CD4-positive, alpha-beta memory T cell (primary cell): ENCODE measurements at regions not wholly inside any gene's neighbourhood (a gene's known extent, or its start where the extent isn't known, plus 50 kb on each side); places are given as distances from the start of the nearest gene placed in this dataset.
"Not testable (repeated sequence)": the region's sequence is repeated elsewhere in the genome, so short reads cannot be mapped to it uniquely, and the experiment has no call there.

Experiments used
- CTCF ChIA-PET: fragments of 350-600 bp; sonication (Branson Sonifier 250); formaldehyde crosslinking; loops from one replicate; lab custom pipeline; 2021; ENCODE audit warnings: inconsistent platforms; ENCODE audit not compliant: partially characterized antibody; lab: Charles Lee
- POLR2A ChIA-PET: fragments of 350-600 bp; sonication (Branson Sonifier 250); formaldehyde crosslinking; loops from one replicate; lab custom pipeline; 2021; ENCODE audit not compliant: partially characterized antibody; lab: Charles Lee
- DNase-seq, 5 donors: peaks; one replicate each; pipeline versions ENCODE4 v3.0.0 to v3.0.0-alpha.2; 2020 to 2022; ENCODE audit warnings: mixed read lengths in 1 of 5
- H3K27ac ChIP-seq: one replicate; pipeline ENCODE4 v1.7.0; 2013; ENCODE audit warnings: low read depth, low read length
- H3K27me3 ChIP-seq: 2 replicates; pipeline ENCODE4 v1.7.0; 2013; ENCODE audit warnings: mild to moderate bottlenecking, low read length, moderate library complexity; ENCODE audit not compliant: insufficient read depth
- H3K36me3 ChIP-seq: 2 replicates; pipeline ENCODE4 v1.7.0; 2013; ENCODE audit warnings: mild to moderate bottlenecking, low read length, moderate library complexity; ENCODE audit not compliant: insufficient read depth
- H3K4me1 ChIP-seq: 2 replicates; pipeline ENCODE4 v1.7.0; 2013; ENCODE audit warnings: mild to moderate bottlenecking, low read length, moderate library complexity; ENCODE audit not compliant: insufficient read depth
- H3K4me3 ChIP-seq, 2 donors: one replicate each; pipeline ENCODE4 v1.7.0; 2013; ENCODE audit warnings: low read length in 2 of 2, mild to moderate bottlenecking in 1 of 2
- H3K9me3 ChIP-seq, 2 donors: one replicate each; pipeline ENCODE4 v1.7.0; 2013; ENCODE audit warnings: low read length in 2 of 2, control low read depth in 1 of 2; ENCODE audit not compliant: control insufficient read depth in 1 of 2
- H3K27ac Mint-ChIP-seq, 7 donors: one replicate each; pipeline ENCODE4 v1.8.0; 2020 to 2021; ENCODE audit warnings: mixed read lengths in 7 of 7, mild to moderate bottlenecking in 6 of 7, inconsistent platforms in 3 of 7, moderate library complexity in 3 of 7
- H3K27me3 Mint-ChIP-seq, 2 donors: one replicate each; pipeline ENCODE4 v1.8.0; 2020 to 2021; ENCODE audit warnings: mixed read lengths in 2 of 2
- H3K36me3 Mint-ChIP-seq, 2 donors: one replicate each; pipeline ENCODE4 v1.8.0; 2020 to 2021; ENCODE audit warnings: mixed read lengths in 2 of 2, inconsistent platforms in 1 of 2, mild to moderate bottlenecking in 1 of 2
- H3K4me1 Mint-ChIP-seq, 4 donors: one replicate each; pipeline ENCODE4 v1.8.0; 2020 to 2021; ENCODE audit warnings: mixed read lengths in 4 of 4, mild to moderate bottlenecking in 1 of 4
- H3K4me3 Mint-ChIP-seq, 8 donors: one replicate each; pipeline ENCODE4 v1.8.0; 2020 to 2021; ENCODE audit warnings: mixed read lengths in 8 of 8, mild to moderate bottlenecking in 7 of 8, moderate library complexity in 6 of 8, inconsistent platforms in 3 of 8
- H3K9me3 Mint-ChIP-seq, 8 donors: one replicate each; pipeline ENCODE4 v1.8.0; 2020 to 2021; ENCODE audit warnings: mixed read lengths in 8 of 8, mild to moderate bottlenecking in 5 of 8, inconsistent platforms in 3 of 8, moderate library complexity in 1 of 8
- intact Hi-C: fragments of 100-400 bp; cut with micrococcal nuclease; formaldehyde crosslinking; loops from one replicate; pipeline ENCODE4 v1.15.1; 2023

DNA sequence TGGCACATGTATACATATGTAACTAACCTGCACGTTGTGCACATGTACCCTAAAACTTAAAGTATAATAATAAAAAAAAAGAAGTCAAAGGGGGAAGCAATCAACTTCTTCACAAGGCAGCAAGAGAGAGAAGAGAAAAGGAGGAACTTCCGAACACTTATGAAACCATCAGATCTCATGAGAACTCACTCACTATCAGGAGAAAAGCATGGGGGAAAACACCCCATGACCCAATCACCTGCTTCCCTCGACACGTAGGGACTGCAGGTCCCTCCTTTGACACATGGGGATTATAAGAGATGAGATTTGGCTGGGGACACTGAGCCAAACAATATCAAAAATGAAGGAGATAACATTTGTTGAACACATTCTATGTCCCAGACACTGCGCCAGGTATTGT is 94.8 kb upstream of the PHACTR1 start:
- DNase-seq, result no peak
- no peak overlapping the region for H3K27ac Mint-ChIP-seq
- intact Hi-C loops, result no loop called here

GRCh38 chr6:12622566-12622965 is 94.0 kb upstream of the PHACTR1 start:
- H3K27me3 Mint-ChIP-seq, result peaks cover 1 to 3% of the 10 kb centered on the region in 2 donors
- H3K4me1 ChIP-seq, result no peaks in the 10 kb centered on the region
- intact Hi-C loops, result no loop called here

More for the DNA sequence above, 94.8 kb upstream of the PHACTR1 start:
- Histone ChIP-seq H3K4me3 (no peak overlapping the region), H3K9me3 (no peaks in the 10 kb centered on the region), H3K36me3 (no peaks in the 10 kb centered on the region), H3K4me1 (no peaks in the 10 kb centered on the region), H3K27ac (no peak overlapping the region), H3K27me3 (no peaks in the 10 kb centered on the region)
- peaks cover 1 to 3% of the 10 kb centered on the region in 2 donors for H3K27me3 Mint-ChIP-seq
- no peak overlapping the region for H3K4me3 Mint-ChIP-seq
- H3K4me1 Mint-ChIP-seq, result no peaks in the 10 kb centered on the region
- H3K36me3 Mint-ChIP-seq, result no peaks in the 10 kb centered on the region
- H3K9me3 Mint-ChIP-seq, result peaks cover 0 to 2% (median 0%) of the 10 kb centered on the region in 8 donors
- ChIA-PET POLR2A (no interaction called here), CTCF (no interaction called here)

GRCh38 chr6:12624142-12624837 is 92.3 kb upstream of the PHACTR1 start:
- H3K9me3 ChIP-seq, result no peaks in the 10 kb centered on the region
- ChIA-PET POLR2A (no interaction called here), CTCF (no interaction called here)
- no peaks in the 10 kb centered on the region for H3K4me1 Mint-ChIP-seq
- no peaks in the 10 kb centered on the region for H3K36me3 ChIP-seq
- no peak overlapping the region for H3K27ac Mint-ChIP-seq
- no peak overlapping the region for H3K4me3 ChIP-seq
- peaks cover 1 to 5% of the 10 kb centered on the region in 2 donors for H3K27me3 Mint-ChIP-seq
- H3K36me3 Mint-ChIP-seq, result no peaks in the 10 kb centered on the region
- peaks cover 0 to 2% (median 0%) of the 10 kb centered on the region in 8 donors for H3K9me3 Mint-ChIP-seq
- no peak overlapping the region for H3K27ac ChIP-seq
- no peak for DNase-seq
- intact Hi-C loops, result no loop called here
- no peaks in the 10 kb centered on the region for H3K27me3 ChIP-seq
- H3K4me1 ChIP-seq, result no peaks in the 10 kb centered on the region
- H3K4me3 Mint-ChIP-seq, result no peak overlapping the region

More at GRCh38 chr6:12622566-12622965, 94.0 kb upstream of the PHACTR1 start:
- Mint-ChIP-seq H3K9me3 (peaks cover 0 to 2% (median 0%) of the 10 kb centered on the region in 8 donors), H3K27ac (no peak overlapping the region), H3K4me3 (no peak overlapping the region), H3K4me1 (no peaks in the 10 kb centered on the region), H3K36me3 (no peaks in the 10 kb centered on the region)
- no peaks in the 10 kb centered on the region for H3K27me3 ChIP-seq
- H3K4me3 ChIP-seq, result no peak overlapping the region
- no peaks in the 10 kb centered on the region for H3K9me3 ChIP-seq
- no peak for DNase-seq
- H3K36me3 ChIP-seq, result no peaks in the 10 kb centered on the region
- no peak overlapping the region for H3K27ac ChIP-seq
- CTCF ChIA-PET, result no interaction called here
- POLR2A ChIA-PET, result no interaction called here

DNA sequence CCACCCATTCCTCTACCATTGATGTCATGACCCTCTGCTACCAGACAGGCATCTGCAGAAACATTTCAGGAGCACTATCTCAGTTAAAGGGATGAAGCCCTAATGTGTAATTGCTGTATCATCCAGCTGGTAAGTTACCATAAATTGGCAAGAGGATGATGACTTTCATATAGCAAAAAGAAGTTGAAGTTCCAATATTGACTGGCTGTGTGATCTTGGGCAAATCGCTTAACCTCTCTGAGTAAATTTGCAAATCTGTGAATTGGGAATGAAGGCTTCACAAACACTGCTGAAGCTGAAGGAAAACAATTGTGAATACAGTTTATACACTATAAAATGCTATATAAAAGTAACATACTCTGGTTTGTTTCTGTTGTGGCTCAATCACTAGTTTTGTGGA is 89.5 kb upstream of the PHACTR1 start:
- peaks cover 1 to 5% of the 10 kb centered on the region in 2 donors for H3K27me3 Mint-ChIP-seq
- H3K4me3 Mint-ChIP-seq, result no peak overlapping the region
- intact Hi-C loops, result no loop called here
- DNase-seq, result no peak
- no peaks in the 10 kb centered on the region for H3K9me3 Mint-ChIP-seq
- H3K36me3 Mint-ChIP-seq, result no peaks in the 10 kb centered on the region
- Histone ChIP-seq H3K27me3 (no peaks in the 10 kb centered on the region), H3K9me3 (no peaks in the 10 kb centered on the region), H3K36me3 (no peaks in the 10 kb centered on the region), H3K4me3 (no peak overlapping the region), H3K27ac (no peak overlapping the region), H3K4me1 (no peaks in the 10 kb centered on the region)
- POLR2A ChIA-PET, result no interaction called here
- no peaks in the 10 kb centered on the region for H3K4me1 Mint-ChIP-seq
- CTCF ChIA-PET, result no interaction called here
- no peak overlapping the region for H3K27ac Mint-ChIP-seq

GRCh38 chr6:12628327-12628726 is 88.2 kb upstream of the PHACTR1 start:
- Mint-ChIP-seq H3K4me1 (no peaks in the 10 kb centered on the region), H3K27me3 (peaks cover 5 to 8% of the 10 kb centered on the region in 2 donors), H3K4me3 (no peak overlapping the region), H3K9me3 (peaks cover 0 to 5% (median 0%) of the 10 kb centered on the region in 8 donors), H3K36me3 (no peaks in the 10 kb centered on the region), H3K27ac (no peak overlapping the region)
- Histone ChIP-seq H3K36me3 (no peaks in the 10 kb centered on the region), H3K9me3 (no peaks in the 10 kb centered on the region), H3K27me3 (no peaks in the 10 kb centered on the region), H3K4me1 (no peaks in the 10 kb centered on the region), H3K4me3 (no peak overlapping the region), H3K27ac (no peak overlapping the region)
- no peak for DNase-seq
- POLR2A ChIA-PET, result no interaction called here
- CTCF ChIA-PET, result no interaction called here
- intact Hi-C loops, result no loop called here

- H3K27me3 Mint-ChIP-seq, result peaks cover 13 to 14% of the 10 kb centered on the region in 2 donors
- H3K36me3 ChIP-seq, H3K27ac ChIP-seq, H3K9me3 ChIP-seq, H3K36me3 Mint-ChIP-seq, H3K27ac Mint-ChIP-seq, H3K27me3 ChIP-seq, H3K4me1 Mint-ChIP-seq, CTCF ChIA-PET, H3K4me3 ChIP-seq, intact Hi-C loops, DNase-seq, H3K4me1 ChIP-seq, H3K4me3 Mint-ChIP-seq, POLR2A ChIA-PET: not testable (repeated sequence)
- H3K9me3 Mint-ChIP-seq, result peaks cover 0 to 14% (median 5%) of the 10 kb centered on the region in 8 donors
Measured at GRCh38 chr6:12633746-12634145, 82.8 kb upstream of the PHACTR1 start.

DNA sequence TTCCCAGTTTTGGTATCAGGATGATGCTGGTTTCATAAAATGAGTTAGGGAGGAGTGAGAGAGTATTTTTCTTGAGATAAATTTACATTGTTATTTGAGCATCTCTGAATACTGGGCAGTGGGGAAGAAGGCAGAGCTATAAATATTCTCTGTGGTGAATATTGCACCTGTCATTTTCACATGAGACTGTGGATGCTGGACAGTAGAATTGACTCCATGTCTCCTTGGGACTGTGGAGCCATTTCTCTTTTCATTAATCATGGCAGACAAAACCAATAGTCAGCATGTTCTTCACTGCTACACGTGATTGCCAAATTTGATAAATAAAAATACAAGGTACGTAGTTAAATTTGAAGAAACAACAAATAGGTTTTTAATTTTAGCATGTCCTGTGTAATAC is 81.2 kb upstream of the PHACTR1 start:
- POLR2A ChIA-PET, result no interaction called here
- H3K9me3 ChIP-seq, result no peaks in the 10 kb centered on the region
- Mint-ChIP-seq H3K27me3 (peaks cover 13 to 14% of the 10 kb centered on the region in 2 donors), H3K4me1 (no peaks in the 10 kb centered on the region), H3K9me3 (peaks cover 0 to 17% (median 5%) of the 10 kb centered on the region in 8 donors), H3K27ac (no peak overlapping the region), H3K36me3 (no peaks in the 10 kb centered on the region), H3K4me3 (no peak overlapping the region)
- DNase-seq, result no peak
- H3K27me3 ChIP-seq, result no peaks in the 10 kb centered on the region
- CTCF ChIA-PET, result no interaction called here
- intact Hi-C loops, result no loop called here
- H3K36me3 ChIP-seq, result no peaks in the 10 kb centered on the region
- no peak overlapping the region for H3K4me3 ChIP-seq
- no peak overlapping the region for H3K27ac ChIP-seq
- H3K4me1 ChIP-seq, result no peaks in the 10 kb centered on the region
